WTC11 (cell line): ENCODE measurements at regions not wholly inside any gene's neighbourhood (a gene's known extent, or its start where the extent isn't known, plus 50 kb on each side); places are given as distances from the start of the nearest gene placed in this dataset.

ENCODE experiments used
- ATAC-seq: fragments of 200-7000 bp; cut with Tn5 transposase; 2 replicates; pipeline ENCODE4 v1.10.0; 2021; ENCODE audit warnings: mild to moderate bottlenecking, moderate library complexity
- CTCF ChIA-PET: fragments of 300-600 bp; sonication (Branson Sonifier 250); formaldehyde crosslinking; loops from one replicate; lab custom pipeline; 2021; ENCODE audit warnings: antibody characterized with exemption; lab: Charles Lee
- POLR2A ChIA-PET: fragments of 350-600 bp; sonication (Branson Sonifier 250); formaldehyde crosslinking; loops from one replicate; lab custom pipeline; 2021; ENCODE audit warnings: antibody characterized with exemption; lab: Charles Lee
- DNase-seq: peaks from one replicate; pipeline ENCODE4 v3.0.0; 2021; ENCODE audit warnings: low spot score
- H3K27ac Mint-ChIP-seq: 2 replicates; pipeline ENCODE4 v1.8.0; 2021; ENCODE audit warnings: mixed read lengths
- H3K27me3 Mint-ChIP-seq: 2 replicates; pipeline ENCODE4 v1.8.0; 2021; ENCODE audit warnings: low read depth, mild to moderate bottlenecking, moderate library complexity, mixed read lengths
- H3K36me3 Mint-ChIP-seq: 2 replicates; pipeline ENCODE4 v1.8.0; 2021; ENCODE audit warnings: mixed read lengths
- H3K4me1 Mint-ChIP-seq: 2 replicates; pipeline ENCODE4 v1.8.0; 2022; ENCODE audit warnings: mixed read lengths
- H3K4me3 Mint-ChIP-seq: 2 replicates; pipeline ENCODE4 v1.8.0; 2021; ENCODE audit warnings: mild to moderate bottlenecking, moderate library complexity, mixed read lengths
- H3K9me3 Mint-ChIP-seq: 2 replicates; pipeline ENCODE4 v1.8.0; 2021; ENCODE audit warnings: mixed read lengths
- ATF1 ChIP-seq: sonication (generic); formaldehyde crosslinking; IDR thresholded peaks from 2 replicates; pipeline ENCODE4 v1.8.1; 2023; ENCODE audit warnings: mild to moderate bottlenecking, moderate library complexity, missing genetic modification reagents
- EMX1 ChIP-seq: fragments of 250-450 bp; sonication (Bioruptor Pico); IDR thresholded peaks from 2 replicates; pipeline ENCODE4 v1.8.0; 2021; ENCODE audit warnings: mild to moderate bottlenecking
- GABPB1 ChIP-seq: sonication (generic); formaldehyde crosslinking; IDR thresholded peaks from 2 replicates; pipeline ENCODE4 v1.8.1; 2023; ENCODE audit warnings: mild to moderate bottlenecking, missing genetic modification reagents
- IRF1 ChIP-seq: sonication (generic); formaldehyde crosslinking; IDR thresholded peaks from 2 replicates; pipeline ENCODE4 v1.8.0; 2023; ENCODE audit warnings: missing genetic modification reagents
- KAT7 ChIP-seq: sonication (generic); formaldehyde crosslinking; IDR thresholded peaks from 2 replicates; pipeline ENCODE4 v1.8.1; 2023; ENCODE audit warnings: missing genetic modification reagents, mild to moderate bottlenecking, borderline replicate concordance
- MAX ChIP-seq: sonication (generic); formaldehyde crosslinking; IDR thresholded peaks from 2 replicates; pipeline ENCODE4 v1.8.0; 2022; ENCODE audit warnings: mild to moderate bottlenecking, missing genetic modification reagents
- NFATC4 ChIP-seq: fragments of 250-450 bp; sonication (Bioruptor Pico); IDR thresholded peaks from 2 replicates; pipeline ENCODE4 v1.9.0; 2021; ENCODE audit warnings: mild to moderate bottlenecking
- NFE2L1 ChIP-seq: sonication (generic); formaldehyde crosslinking; IDR thresholded peaks from 2 replicates; pipeline ENCODE4 v1.8.1; 2023; ENCODE audit warnings: missing genetic modification reagents
- NFYB ChIP-seq: sonication (generic); formaldehyde crosslinking; conservative IDR thresholded peaks from 2 replicates; pipeline ENCODE4 v1.8.0; 2022; ENCODE audit warnings: low read depth, missing genetic modification reagents
- NR1H2 ChIP-seq: sonication (generic); formaldehyde crosslinking; IDR thresholded peaks from 2 replicates; pipeline ENCODE4 v1.9.0; 2021; ENCODE audit warnings: mild to moderate bottlenecking, moderate library complexity, missing genetic modification reagents
- SOX15 ChIP-seq: fragments of 250-450 bp; sonication (Bioruptor Pico); IDR thresholded peaks from 2 replicates; pipeline ENCODE4 v1.9.0; 2021; ENCODE audit warnings: mild to moderate bottlenecking
- SP1 ChIP-seq: sonication (generic); formaldehyde crosslinking; conservative IDR thresholded peaks from 2 replicates; pipeline ENCODE4 v1.8.1; 2022; ENCODE audit warnings: missing genetic modification reagents
- TCF7 ChIP-seq: sonication (generic); formaldehyde crosslinking; IDR thresholded peaks from 2 replicates; pipeline ENCODE4 v1.8.0; 2022; ENCODE audit warnings: mild to moderate bottlenecking, low read depth, missing genetic modification reagents, moderate library complexity
- TEAD4 ChIP-seq: sonication (generic); formaldehyde crosslinking; IDR thresholded peaks from 2 replicates; pipeline ENCODE4 v1.8.0; 2022; ENCODE audit warnings: mild to moderate bottlenecking, missing genetic modification reagents
- TP53 ChIP-seq: sonication (generic); formaldehyde crosslinking; IDR thresholded peaks from 2 replicates; pipeline ENCODE4 v1.8.1; 2023; ENCODE audit warnings: mild to moderate bottlenecking, missing genetic modification reagents
- USF1 ChIP-seq: sonication (generic); formaldehyde crosslinking; IDR thresholded peaks from 2 replicates; pipeline ENCODE4 v1.8.0; 2022; ENCODE audit warnings: mild to moderate bottlenecking, missing genetic modification reagents
- ZBTB21 ChIP-seq: sonication (generic); formaldehyde crosslinking; IDR thresholded peaks from 2 replicates; pipeline ENCODE4 v1.8.1; 2023; ENCODE audit warnings: mild to moderate bottlenecking, missing genetic modification reagents, borderline replicate concordance
- ZNF219 ChIP-seq: sonication (generic); formaldehyde crosslinking; IDR thresholded peaks from 2 replicates; pipeline ENCODE4 v1.8.0; 2023; ENCODE audit warnings: missing genetic modification reagents, mild to moderate bottlenecking, borderline replicate concordance
- ZNF396 ChIP-seq: fragments of 250-450 bp; sonication (Bioruptor Pico); IDR thresholded peaks from 2 replicates; pipeline ENCODE4 v1.8.0; 2021; ENCODE audit warnings: mild to moderate bottlenecking, moderate library complexity, borderline replicate concordance
- ZNF416 ChIP-seq: fragments of 250-450 bp; sonication (Bioruptor Pico); IDR thresholded peaks from 2 replicates; pipeline ENCODE4 v1.9.0; 2021; ENCODE audit warnings: mild to moderate bottlenecking, inconsistent platforms
- ZNF423 ChIP-seq: fragments of 250-450 bp; sonication (Bioruptor Pico); IDR thresholded peaks from 2 replicates; pipeline ENCODE4 v2.1.2; 2022; ENCODE audit warnings: mild to moderate bottlenecking, moderate library complexity
- ZNF512 ChIP-seq: sonication (generic); formaldehyde crosslinking; IDR thresholded peaks from 2 replicates; pipeline ENCODE4 v1.8.1; 2022; ENCODE audit warnings: missing genetic modification reagents, borderline replicate concordance
- TF ChIP-seq, protein P1 (sequence below): sonication (generic); formaldehyde crosslinking; IDR thresholded peaks from 2 replicates; pipeline ENCODE4 v1.8.1; 2023; ENCODE audit warnings: mild to moderate bottlenecking, missing genetic modification reagents, moderate library complexity

- H3K27me3 Mint-ChIP-seq = no peaks in the 10 kb centered on the region; the same call in none of the 2 replicates
- H3K36me3 Mint-ChIP-seq = no peaks in the 10 kb centered on the region
- ChIA-PET CTCF (no interaction called here), POLR2A (no interaction called here)
- H3K27ac Mint-ChIP-seq = no peak overlapping the region
- DNase-seq (no peak), ATAC-seq (no peak)
- no peaks in the 10 kb centered on the region for H3K9me3 Mint-ChIP-seq
- H3K4me1 Mint-ChIP-seq = no peaks in the 10 kb centered on the region
- H3K4me3 Mint-ChIP-seq = no peak overlapping the region
- no peak for TF ChIP-seq NFATC4 (CRISPR knock-in tag)
- no peak for TF ChIP-seq ZNF219 (CRISPR knock-in tag)
- no peak for TF ChIP-seq SP1 (CRISPR knock-in tag)
- TF ChIP-seq IRF1 (CRISPR knock-in tag) = no peak
- no peak for TF ChIP-seq ZNF416 (CRISPR knock-in tag)
- no peak for TF ChIP-seq EMX1 (CRISPR knock-in tag)
- TF ChIP-seq ATF1 (CRISPR knock-in tag) = no peak
- TF ChIP-seq, all 79 proteins: peak for 0
These were observed 118.8 kb upstream of the EPB41L3 start for GRCh38 chr18:5662586-5663090.

- Mint-ChIP-seq H3K27ac (no peak overlapping the region), H3K27me3 (no peaks in the 10 kb centered on the region; the same call in none of the 2 replicates), H3K4me3 (no peak overlapping the region), H3K9me3 (no peaks in the 10 kb centered on the region), H3K4me1 (no peaks in the 10 kb centered on the region), H3K36me3 (no peaks in the 10 kb centered on the region)
- TF ChIP-seq ZBTB21 (CRISPR knock-in tag) = no peak
- TF ChIP-seq TP53 (CRISPR knock-in tag) = no peak
- no peak for TF ChIP-seq NFYB (CRISPR knock-in tag)
- no peak for TF ChIP-seq NR1H2 (CRISPR knock-in tag)
- no peak for TF ChIP-seq NFE2L1 (CRISPR knock-in tag)
- no peak for TF ChIP-seq SOX15 (CRISPR knock-in tag)
- TF ChIP-seq EMX1 (CRISPR knock-in tag) = no peak
- TF ChIP-seq ZNF396 (CRISPR knock-in tag) = no peak
- no peak for TF ChIP-seq TCF7 (CRISPR knock-in tag)
- no peak for TF ChIP-seq ZNF423 (CRISPR knock-in tag)
- TF ChIP-seq KAT7 (CRISPR knock-in tag) = no peak
- TF ChIP-seq, protein P1, sequence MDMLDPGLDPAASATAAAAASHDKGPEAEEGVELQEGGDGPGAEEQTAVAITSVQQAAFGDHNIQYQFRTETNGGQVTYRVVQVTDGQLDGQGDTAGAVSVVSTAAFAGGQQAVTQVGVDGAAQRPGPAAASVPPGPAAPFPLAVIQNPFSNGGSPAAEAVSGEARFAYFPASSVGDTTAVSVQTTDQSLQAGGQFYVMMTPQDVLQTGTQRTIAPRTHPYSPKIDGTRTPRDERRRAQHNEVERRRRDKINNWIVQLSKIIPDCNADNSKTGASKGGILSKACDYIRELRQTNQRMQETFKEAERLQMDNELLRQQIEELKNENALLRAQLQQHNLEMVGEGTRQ (CRISPR knock-in tag) = no peak
- TF ChIP-seq TEAD4 (CRISPR knock-in tag) = no peak
- TF ChIP-seq USF1 (CRISPR knock-in tag) = no peak
- TF ChIP-seq ZNF512 (CRISPR knock-in tag) = no peak
- no peak for TF ChIP-seq MAX (CRISPR knock-in tag)
- no peak for TF ChIP-seq ZNF219 (CRISPR knock-in tag)
- no peak for TF ChIP-seq ATF1 (CRISPR knock-in tag)
- no peak for TF ChIP-seq GABPB1 (CRISPR knock-in tag)
- DNase-seq (no peak), ATAC-seq (no peak)
- CTCF ChIA-PET = no interaction called here
- POLR2A ChIA-PET = no interaction called here
These were observed 117.4 kb upstream of the EPB41L3 start for GRCh38 chr18:5661179-5661578.
